Stimulated activated naive B cell treated with anti-CD40 and anti-IgM and Interleukin-4, amounts not matched to agents 10 μg/mL and 1 μg/mL and 100 μg/mL, for 72 hours (primary cell): ENCODE measurements at regions not wholly inside any gene's neighbourhood (a gene's known extent, or its start where the extent isn't known, plus 50 kb on each side); places are given as distances from the start of the nearest gene placed in this dataset.
"Not testable (repeated sequence)": the region's sequence is repeated elsewhere in the genome, so short reads cannot be mapped to it uniquely, and the experiment has no call there.

Source experiments
- ATAC-seq, 2 donors: fragments of 150-1000 bp; cut with Tn5 transposase; replicated peaks; 2 replicates each; pipeline ENCODE4 v1.10.0; 2021; ENCODE audit warnings: moderate library complexity in 1 of 2
- DNase-seq: peaks from one replicate; pipeline ENCODE4 v3.0.0; 2021
- H3K27ac Mint-ChIP-seq: one replicate; pipeline ENCODE4 v1.8.0; 2022; ENCODE audit warnings: mild to moderate bottlenecking, mixed read lengths
- H3K27me3 Mint-ChIP-seq, 2 donors: one replicate each; pipeline ENCODE4 v1.8.0; 2022; ENCODE audit warnings: mixed read lengths in 2 of 2
- H3K36me3 Mint-ChIP-seq, 2 donors: one replicate each; pipeline ENCODE4 v1.8.0; 2022; ENCODE audit warnings: mixed read lengths in 2 of 2, mild to moderate bottlenecking in 1 of 2
- H3K4me1 Mint-ChIP-seq, 2 donors: one replicate each; pipeline ENCODE4 v1.8.0; 2022; ENCODE audit warnings: mixed read lengths in 2 of 2, mild to moderate bottlenecking in 1 of 2
- H3K4me3 Mint-ChIP-seq, 2 donors: one replicate each; pipeline ENCODE4 v1.8.0; 2022; ENCODE audit warnings: mild to moderate bottlenecking in 2 of 2, mixed read lengths in 2 of 2, moderate library complexity in 1 of 2
- H3K9me3 Mint-ChIP-seq, 2 donors: one replicate each; pipeline ENCODE4 v1.8.0; 2022; ENCODE audit warnings: mixed read lengths in 2 of 2, mild to moderate bottlenecking in 1 of 2

DNA sequence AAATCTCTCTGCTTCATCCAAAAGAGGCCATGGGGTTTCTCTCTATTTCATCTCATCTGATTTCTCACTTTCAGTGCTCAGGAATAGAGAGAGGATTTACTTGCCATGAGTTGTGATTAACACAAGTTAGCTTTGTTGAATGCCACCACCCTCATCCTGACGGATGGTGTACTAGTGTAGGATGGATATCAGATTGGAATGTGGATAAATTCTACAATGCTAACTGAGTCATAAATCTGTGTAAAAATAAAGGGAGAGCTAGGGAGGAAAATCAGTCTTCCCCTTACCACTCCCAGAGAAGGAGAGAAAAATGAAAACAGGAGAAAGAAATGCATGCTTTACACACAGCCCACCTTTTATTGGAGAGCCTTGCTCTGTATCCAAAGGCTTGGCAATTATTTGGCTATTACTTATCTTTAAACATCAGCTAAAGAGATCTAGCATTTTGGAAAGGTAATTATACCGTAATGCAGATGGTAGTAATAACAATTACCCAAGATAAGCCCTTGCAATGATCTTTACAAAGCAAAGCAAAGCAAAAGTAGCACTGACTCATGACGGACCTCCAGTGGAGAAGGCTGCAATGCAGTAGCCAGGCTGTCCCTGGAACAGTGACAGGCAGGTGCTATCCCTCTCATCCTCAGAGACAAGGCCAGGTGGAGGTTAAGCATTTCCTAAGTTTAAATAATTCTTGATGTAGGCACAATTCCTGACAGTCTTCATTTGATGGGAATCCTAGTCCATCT, 306.3 kb upstream of the PPARGC1A start:
- no peak overlapping the region for H3K4me3 Mint-ChIP-seq

DNA sequence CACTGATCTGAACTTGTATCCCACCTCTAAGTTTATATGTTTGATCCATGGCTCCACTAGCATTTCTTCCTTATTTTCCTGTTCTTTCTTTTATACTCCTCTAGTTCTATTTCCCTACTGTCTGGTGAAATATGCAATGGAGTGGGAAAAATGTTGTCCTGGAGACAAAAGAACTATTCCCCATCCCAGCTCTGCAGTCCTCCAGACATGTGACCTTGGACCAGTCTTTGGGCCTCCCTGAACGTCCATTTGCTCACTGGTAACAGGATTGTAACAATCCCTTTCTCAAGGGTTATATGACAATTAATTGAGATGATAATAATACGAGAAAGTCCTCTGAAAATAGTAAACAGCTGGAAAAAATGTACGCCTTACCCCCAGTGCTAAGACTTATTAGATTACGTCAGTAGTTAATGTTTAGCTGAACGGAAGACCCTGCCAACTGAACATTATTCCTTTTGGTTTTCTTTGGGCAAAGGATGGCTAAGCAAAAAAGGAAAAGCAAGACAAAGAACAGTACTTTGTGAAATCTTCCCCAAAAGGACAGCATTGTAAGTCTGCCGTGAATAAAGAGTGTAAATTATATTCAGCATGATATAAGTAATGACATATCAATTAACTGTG, 302.3 kb upstream of the PPARGC1A start:
- no peak overlapping the region for H3K27ac Mint-ChIP-seq
- no peak for ATAC-seq
- no peak for DNase-seq
- no peaks in the 10 kb centered on the region for H3K4me1 Mint-ChIP-seq
- H3K27me3 Mint-ChIP-seq, result no peaks in the 10 kb centered on the region
- no peaks in the 10 kb centered on the region for H3K36me3 Mint-ChIP-seq
- no peak overlapping the region for H3K4me3 Mint-ChIP-seq
- H3K9me3 Mint-ChIP-seq, result peaks cover 0 to 3% of the 10 kb centered on the region in 2 donors

More for the DNA sequence above, 306.3 kb upstream of the PPARGC1A start:
- no peak for ATAC-seq
- H3K36me3 Mint-ChIP-seq, result no peaks in the 10 kb centered on the region
- H3K4me1 Mint-ChIP-seq, result no peaks in the 10 kb centered on the region
- no peak for DNase-seq
- peaks cover 0 to 3% of the 10 kb centered on the region in 2 donors for H3K9me3 Mint-ChIP-seq
- no peak overlapping the region for H3K27ac Mint-ChIP-seq
- H3K27me3 Mint-ChIP-seq, result no peaks in the 10 kb centered on the region

DNA sequence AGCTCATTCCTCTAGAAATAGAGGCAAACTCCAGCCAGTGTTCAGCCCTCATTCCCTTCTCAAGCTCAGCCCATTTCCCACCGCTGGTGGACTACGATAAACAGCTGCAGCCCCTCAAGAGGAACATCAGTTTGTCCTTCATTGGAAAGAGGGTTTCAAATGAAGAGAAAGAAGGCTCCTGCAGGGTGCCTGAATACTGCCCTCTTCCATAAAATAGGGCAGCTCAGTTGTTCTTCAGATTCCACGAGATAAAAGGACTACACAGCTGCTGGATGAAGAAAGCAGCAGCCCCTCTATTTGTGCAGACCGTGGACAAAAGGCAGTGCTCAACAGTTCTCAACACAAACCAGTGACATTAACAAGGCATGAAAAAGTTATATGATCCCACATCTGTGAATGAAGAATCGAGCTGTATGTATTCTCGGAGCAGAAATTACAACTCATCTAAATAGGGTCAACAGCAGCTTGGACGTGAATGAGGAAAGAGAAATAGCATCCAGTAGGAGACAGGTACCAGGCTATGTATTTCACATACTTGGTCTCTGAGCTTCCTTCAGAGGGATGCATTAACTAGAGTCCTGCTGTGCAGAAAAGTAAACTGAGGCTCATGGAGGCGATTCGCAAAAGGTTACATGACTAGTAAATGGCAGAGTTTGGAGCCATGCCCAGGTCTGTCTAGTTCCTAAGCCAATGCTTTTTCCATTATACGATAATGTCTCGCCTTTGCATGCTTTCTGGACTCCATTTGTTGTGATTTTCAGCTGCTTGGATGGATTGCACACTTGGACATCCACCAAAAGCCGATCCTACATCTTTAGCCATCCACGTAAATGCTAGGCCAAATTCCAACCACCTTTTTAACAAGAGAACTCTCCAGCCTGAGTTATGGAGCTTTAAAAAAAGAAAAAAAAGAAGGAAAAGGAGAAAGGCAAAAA, 301.2 kb upstream of the PPARGC1A start:
- H3K9me3 Mint-ChIP-seq, result peaks cover 0 to 3% of the 10 kb centered on the region in 2 donors
- H3K4me1 Mint-ChIP-seq, result no peaks in the 10 kb centered on the region

DNA sequence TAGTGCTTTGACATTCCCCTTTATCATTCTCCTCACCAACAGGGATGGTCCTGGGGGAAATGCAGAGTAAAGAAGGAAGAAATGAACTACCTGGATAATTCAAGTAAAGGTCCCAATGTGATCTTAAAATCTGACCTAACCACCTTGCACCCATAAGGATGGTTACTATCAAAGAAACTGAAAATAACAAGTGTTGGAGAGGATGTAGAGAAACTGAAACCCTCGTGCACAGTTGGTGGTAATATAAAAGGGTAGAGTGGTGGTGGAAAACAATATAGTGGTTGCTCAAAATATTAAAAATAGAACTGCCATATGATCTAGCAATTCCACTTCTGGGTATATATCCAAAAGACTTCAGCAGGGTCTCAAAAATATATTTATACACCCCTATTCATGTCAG, 298.6 kb upstream of the PPARGC1A start:
- ATAC-seq, result no peak
- Mint-ChIP-seq H3K27ac (no peak overlapping the region), H3K4me1 (no peaks in the 10 kb centered on the region), H3K36me3 (no peaks in the 10 kb centered on the region), H3K27me3 (no peaks in the 10 kb centered on the region), H3K9me3 (peaks cover 0 to 3% of the 10 kb centered on the region in 2 donors), H3K4me3 (no peak overlapping the region)
- DNase-seq, result no peak

More for the DNA sequence above, 301.2 kb upstream of the PPARGC1A start:
- no peaks in the 10 kb centered on the region for H3K36me3 Mint-ChIP-seq
- DNase-seq, result no peak
- H3K4me3 Mint-ChIP-seq, result no peak overlapping the region
- no peaks in the 10 kb centered on the region for H3K27me3 Mint-ChIP-seq
- no peak overlapping the region for H3K27ac Mint-ChIP-seq
- ATAC-seq, result no peak

DNA sequence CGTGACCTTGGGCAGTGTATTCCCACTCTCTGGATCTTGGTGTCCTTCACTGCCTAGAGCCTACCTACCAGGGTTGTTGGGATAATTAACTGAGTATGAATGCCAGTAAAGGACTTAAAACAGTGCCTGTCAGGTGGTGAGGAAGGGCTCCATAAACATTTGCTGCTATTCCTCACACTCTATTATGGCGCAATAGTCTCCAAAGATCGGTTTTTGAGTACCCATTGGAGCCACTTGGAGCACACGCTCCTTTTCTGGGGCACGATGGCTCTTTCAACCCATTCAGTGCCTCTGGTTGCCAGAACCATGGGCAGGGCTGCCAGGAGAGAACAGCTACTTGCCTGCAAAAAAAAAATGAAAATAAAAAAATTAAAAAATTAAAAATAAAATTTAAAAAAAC, 296.6 kb upstream of the PPARGC1A start:
- Mint-ChIP-seq H3K36me3 (no peaks in the 10 kb centered on the region), H3K9me3 (no peaks in the 10 kb centered on the region), H3K4me1 (no peaks in the 10 kb centered on the region), H3K27me3 (no peaks in the 10 kb centered on the region), H3K27ac (no peak overlapping the region), H3K4me3 (no peak overlapping the region)
- DNase-seq (no peak), ATAC-seq (no peak)

DNA sequence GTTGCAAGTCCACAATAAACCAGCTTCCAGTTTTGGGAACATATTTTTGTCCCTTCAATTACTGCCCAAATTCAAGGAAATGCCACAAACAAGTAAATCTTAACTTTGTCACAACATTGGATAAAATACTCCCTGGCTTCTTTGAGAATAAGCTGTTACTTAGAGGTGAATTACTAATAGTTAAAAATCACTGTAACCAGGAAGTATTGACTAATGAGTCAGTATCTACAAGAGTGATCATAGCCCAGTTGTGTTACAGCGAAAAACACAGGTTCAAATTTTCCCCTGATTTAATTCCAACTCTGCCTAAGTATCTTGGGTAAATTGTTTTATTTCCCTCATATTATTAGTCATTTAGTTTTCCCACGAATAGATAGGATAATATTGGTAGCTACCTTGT, 291.2 kb upstream of the PPARGC1A start:
- H3K36me3 Mint-ChIP-seq, result no peaks in the 10 kb centered on the region
- H3K4me3 Mint-ChIP-seq, result no peak overlapping the region
- no peak for DNase-seq
- no peak overlapping the region for H3K27ac Mint-ChIP-seq
- no peaks in the 10 kb centered on the region for H3K27me3 Mint-ChIP-seq
- no peaks in the 10 kb centered on the region for H3K4me1 Mint-ChIP-seq
- peaks cover 4 to 10% of the 10 kb centered on the region in 2 donors for H3K9me3 Mint-ChIP-seq
- no peak for ATAC-seq

DNA sequence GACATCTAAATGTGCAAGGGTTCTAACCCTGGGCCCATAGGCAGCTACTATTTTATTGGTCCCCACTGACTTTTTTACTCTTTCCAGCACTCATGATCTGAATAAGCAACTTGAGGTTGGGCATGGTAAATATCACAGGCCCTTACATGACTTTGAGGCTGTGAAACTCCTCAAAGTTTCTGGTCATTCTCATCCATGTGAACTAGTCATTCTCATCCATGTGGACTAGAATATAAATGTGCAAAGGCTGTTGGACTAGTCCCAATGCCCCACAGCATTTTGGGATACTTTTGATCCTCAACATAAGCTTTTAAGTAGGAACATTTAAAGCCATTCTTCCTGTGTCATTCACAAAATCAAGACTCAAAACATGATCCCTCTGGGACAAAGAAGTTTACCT, 290.7 kb upstream of the PPARGC1A start:
- Mint-ChIP-seq H3K27ac (no peak overlapping the region), H3K4me3 (no peak overlapping the region), H3K36me3 (no peaks in the 10 kb centered on the region), H3K4me1 (no peaks in the 10 kb centered on the region), H3K27me3 (no peaks in the 10 kb centered on the region), H3K9me3 (peaks cover 4 to 13% of the 10 kb centered on the region in 2 donors)
- no peak for DNase-seq
- no peak for ATAC-seq

DNA sequence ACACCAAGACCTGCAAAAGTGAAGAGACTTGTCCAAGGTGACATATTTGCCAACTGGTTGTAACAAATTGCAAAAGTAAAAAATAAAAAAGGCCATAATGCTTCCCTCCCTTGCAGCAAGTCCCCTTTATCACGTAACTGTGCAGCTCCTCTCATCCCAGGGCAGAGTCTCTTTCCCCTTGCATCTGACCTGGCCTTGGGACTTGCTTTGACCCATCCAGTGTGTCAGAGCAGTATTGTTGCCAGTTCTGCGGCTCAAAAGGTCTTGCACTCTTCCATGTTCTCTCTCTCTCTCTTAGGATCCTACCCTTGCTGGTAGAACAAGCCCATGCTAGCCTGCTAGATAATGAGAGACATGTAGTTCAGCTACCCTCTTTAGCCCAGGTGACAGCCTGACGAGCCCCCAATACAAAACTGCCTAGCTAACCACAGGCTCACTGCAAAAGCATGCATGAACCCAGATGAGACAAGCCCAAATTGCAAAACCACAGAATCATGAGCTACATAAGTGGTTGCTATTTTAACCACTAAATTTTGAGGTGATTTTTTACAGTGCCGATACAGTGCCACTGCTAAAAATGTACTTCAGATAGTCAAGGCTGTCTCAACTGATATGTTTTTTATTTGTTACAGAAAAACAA, 289.5 kb upstream of the PPARGC1A start:
- no peak overlapping the region for H3K4me3 Mint-ChIP-seq
- no peak for DNase-seq
- peaks cover 4 to 14% of the 10 kb centered on the region in 2 donors for H3K9me3 Mint-ChIP-seq
- no peaks in the 10 kb centered on the region for H3K4me1 Mint-ChIP-seq
- H3K27ac Mint-ChIP-seq, result no peak overlapping the region
- H3K27me3 Mint-ChIP-seq, result no peaks in the 10 kb centered on the region
- no peak for ATAC-seq
- no peaks in the 10 kb centered on the region for H3K36me3 Mint-ChIP-seq

DNA sequence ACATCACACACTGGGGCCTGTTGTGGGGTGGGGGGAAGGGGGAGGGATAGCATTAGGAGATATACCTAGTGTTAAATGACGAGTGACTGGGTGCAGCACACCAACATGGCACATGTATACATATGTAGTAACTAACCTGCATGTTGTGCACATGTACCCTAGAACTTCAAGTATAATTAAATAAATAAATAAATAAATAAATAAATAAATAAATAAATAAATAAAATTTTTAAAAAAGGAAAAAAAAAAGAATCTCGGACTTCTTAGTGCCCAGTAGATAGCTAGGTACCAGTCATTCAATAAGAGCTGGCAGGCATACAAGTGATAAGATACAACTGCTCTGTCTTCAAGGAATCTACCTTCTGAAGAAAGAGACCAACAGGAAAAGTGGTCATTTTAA, 287.6 kb upstream of the PPARGC1A start:
- not testable (repeated sequence) for H3K36me3 Mint-ChIP-seq, H3K4me3 Mint-ChIP-seq, H3K27me3 Mint-ChIP-seq, H3K4me1 Mint-ChIP-seq, DNase-seq, ATAC-seq, H3K27ac Mint-ChIP-seq
- H3K9me3 Mint-ChIP-seq, result peaks cover 7 to 14% of the 10 kb centered on the region in 2 donors

DNA sequence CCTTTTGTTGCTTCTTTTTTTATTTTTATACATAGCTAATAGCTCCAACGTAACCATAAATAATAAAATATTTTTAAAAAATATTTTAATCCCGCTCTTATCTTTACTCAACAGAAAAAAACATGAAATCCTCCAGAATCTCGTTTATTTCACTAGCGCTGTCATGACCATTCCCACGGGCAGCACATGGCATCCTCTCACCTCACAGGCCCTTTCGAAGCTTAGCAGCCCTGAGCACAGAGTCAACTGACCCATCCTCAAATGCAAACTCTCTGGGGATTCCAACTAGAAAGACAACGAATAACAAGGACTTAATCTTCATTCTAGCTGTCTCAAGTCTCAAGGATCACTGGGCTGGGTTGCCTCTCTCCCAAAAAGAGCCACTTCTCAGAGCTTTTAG, 285.9 kb upstream of the PPARGC1A start:
- Mint-ChIP-seq H3K9me3 (peaks cover 11 to 14% of the 10 kb centered on the region in 2 donors), H3K27me3 (no peaks in the 10 kb centered on the region), H3K36me3 (no peaks in the 10 kb centered on the region), H3K4me3 (no peak overlapping the region), H3K4me1 (no peaks in the 10 kb centered on the region), H3K27ac (no peak overlapping the region)
- DNase-seq (no peak), ATAC-seq (no peak)

DNA sequence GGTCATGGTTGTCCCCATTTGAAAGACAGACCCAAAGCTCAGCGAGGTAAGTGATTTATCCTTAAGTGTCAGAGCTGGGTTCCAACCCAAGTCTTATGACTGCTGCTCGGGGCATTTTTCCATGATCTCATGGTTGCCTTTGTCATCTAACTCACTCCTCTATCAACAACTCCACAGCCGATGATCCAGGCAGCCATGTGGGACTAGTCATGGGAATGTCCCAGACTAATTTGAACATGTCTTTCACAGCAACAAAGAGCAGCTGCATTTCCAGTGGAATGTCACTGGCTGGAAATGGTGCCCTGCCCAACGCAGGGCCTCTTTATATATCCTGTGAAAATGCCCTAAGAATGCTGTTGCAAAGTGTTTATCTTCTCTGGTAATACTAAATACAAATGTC, 284.8 kb upstream of the PPARGC1A start:
- Mint-ChIP-seq H3K36me3 (no peaks in the 10 kb centered on the region), H3K4me3 (no peak overlapping the region), H3K27me3 (no peaks in the 10 kb centered on the region), H3K27ac (no peak overlapping the region), H3K9me3 (peaks cover 11 to 14% of the 10 kb centered on the region in 2 donors), H3K4me1 (no peaks in the 10 kb centered on the region)
- DNase-seq, result no peak
- ATAC-seq, result no peak

DNA sequence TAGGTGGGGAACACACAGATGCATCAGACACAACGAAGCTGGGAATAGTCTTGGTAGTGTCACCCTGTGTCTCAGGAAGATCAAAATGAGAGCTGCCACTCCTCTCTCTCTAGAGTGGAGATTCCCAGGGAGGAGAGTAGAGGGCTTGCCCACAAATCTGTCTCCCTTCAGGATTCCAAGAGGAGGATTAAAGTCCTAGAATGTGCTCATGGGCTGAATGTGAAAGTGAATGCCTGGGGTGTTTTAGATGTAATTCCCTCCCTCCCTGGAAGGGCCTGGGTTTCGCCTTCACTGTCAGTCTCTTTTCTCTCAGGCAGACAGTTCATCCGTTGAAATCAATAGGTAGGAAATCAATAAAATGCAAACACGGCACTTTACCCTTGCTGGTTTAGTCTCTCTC, 282.6 kb upstream of the PPARGC1A start:
- H3K9me3 Mint-ChIP-seq, result peaks cover 9 to 12% of the 10 kb centered on the region in 2 donors
- no peak overlapping the region for H3K27ac Mint-ChIP-seq
- no peaks in the 10 kb centered on the region for H3K4me1 Mint-ChIP-seq
- H3K36me3 Mint-ChIP-seq, result no peaks in the 10 kb centered on the region
- DNase-seq (no peak), ATAC-seq (no peak)
- no peaks in the 10 kb centered on the region for H3K27me3 Mint-ChIP-seq
- H3K4me3 Mint-ChIP-seq, result no peak overlapping the region

DNA sequence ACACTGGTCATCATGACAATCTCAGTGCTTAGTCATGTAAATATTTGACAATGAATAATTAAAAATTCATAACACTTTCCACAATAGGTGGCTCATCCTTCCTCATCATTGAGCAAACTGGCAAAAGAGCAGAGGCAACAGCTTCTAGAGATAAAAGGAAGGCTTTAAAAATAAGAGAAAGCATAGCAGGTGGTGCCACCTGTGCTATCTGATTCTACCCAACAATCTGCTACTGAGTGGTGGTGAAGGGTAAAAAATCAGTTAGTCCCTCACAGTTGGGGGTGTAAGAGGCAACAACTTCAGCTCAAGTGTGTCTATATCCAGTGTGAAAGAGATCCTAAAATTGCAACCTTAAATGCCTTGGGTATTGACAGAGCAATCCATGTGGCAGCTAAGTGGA, 280.1 kb upstream of the PPARGC1A start:
- no peak for DNase-seq
- no peaks in the 10 kb centered on the region for H3K4me1 Mint-ChIP-seq
- peaks cover 0 to 8% of the 10 kb centered on the region in 2 donors for H3K9me3 Mint-ChIP-seq
- H3K4me3 Mint-ChIP-seq, result no peak overlapping the region
- H3K27ac Mint-ChIP-seq, result no peak overlapping the region
- no peak for ATAC-seq
- no peaks in the 10 kb centered on the region for H3K36me3 Mint-ChIP-seq
- H3K27me3 Mint-ChIP-seq, result no peaks in the 10 kb centered on the region

DNA sequence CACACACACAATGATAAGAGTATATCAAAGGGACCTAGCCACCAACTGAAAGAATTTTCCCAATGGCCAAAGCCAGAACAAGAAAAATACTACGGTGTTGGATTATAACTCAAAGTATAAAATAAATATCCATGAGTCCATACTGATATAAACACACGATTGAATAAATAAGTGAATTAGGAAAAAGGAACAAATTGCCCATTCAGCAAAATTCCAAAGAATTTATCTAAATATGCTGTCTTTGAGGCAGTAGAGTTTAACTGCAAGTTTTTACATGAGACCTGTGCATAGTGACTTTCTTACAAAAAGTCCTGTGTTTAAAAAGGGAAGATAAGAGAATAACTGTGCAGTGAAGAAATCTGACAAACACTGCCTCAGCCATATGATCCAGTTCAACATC, 278.8 kb upstream of the PPARGC1A start:
- ATAC-seq, result no peak
- no peak for DNase-seq
- Mint-ChIP-seq H3K27me3 (no peaks in the 10 kb centered on the region), H3K4me1 (no peaks in the 10 kb centered on the region), H3K9me3 (peaks cover 4 to 8% of the 10 kb centered on the region in 2 donors), H3K36me3 (no peaks in the 10 kb centered on the region), H3K4me3 (no peak overlapping the region), H3K27ac (no peak overlapping the region)
